ENCODE measurements at regions not wholly inside any gene's neighbourhood (a gene's known extent, or its start where the extent isn't known, plus 50 kb on each side); places are given as distances from the start of the nearest gene placed in this dataset.

DNA sequence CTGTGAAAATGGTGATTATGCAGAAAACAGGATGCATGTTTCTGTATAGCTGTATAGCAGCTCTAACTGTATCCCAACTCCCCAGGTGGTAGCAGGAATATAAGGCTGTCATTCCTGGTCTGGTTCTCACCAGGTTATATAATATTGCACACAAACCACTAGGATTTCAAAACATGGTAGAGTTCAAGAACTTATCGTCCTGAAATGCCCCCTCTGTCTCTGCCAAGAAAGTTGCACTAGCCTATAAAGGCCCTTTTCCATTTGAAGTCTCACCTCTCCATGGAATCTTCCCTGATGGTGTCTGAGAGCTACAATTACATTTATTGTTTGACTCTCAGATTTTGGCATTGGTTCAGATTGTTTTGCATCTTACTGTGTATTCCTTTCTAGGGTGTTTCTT is 184.9 kb upstream of the FAM78B start:
- intact Hi-C loops (cut with DNase I; ENCODE audit: low total_unique reads) = no loop called here
- H3K36me3 ChIP-seq = no peaks in the 10 kb centered on the region
- H3K4me3 ChIP-seq = no peak overlapping the region
- no peaks in the 10 kb centered on the region for H3K27me3 ChIP-seq (replicated peaks in 1 of 7)
- H3K27ac ChIP-seq = no peak overlapping the region
- TF ChIP-seq, protein P1, sequence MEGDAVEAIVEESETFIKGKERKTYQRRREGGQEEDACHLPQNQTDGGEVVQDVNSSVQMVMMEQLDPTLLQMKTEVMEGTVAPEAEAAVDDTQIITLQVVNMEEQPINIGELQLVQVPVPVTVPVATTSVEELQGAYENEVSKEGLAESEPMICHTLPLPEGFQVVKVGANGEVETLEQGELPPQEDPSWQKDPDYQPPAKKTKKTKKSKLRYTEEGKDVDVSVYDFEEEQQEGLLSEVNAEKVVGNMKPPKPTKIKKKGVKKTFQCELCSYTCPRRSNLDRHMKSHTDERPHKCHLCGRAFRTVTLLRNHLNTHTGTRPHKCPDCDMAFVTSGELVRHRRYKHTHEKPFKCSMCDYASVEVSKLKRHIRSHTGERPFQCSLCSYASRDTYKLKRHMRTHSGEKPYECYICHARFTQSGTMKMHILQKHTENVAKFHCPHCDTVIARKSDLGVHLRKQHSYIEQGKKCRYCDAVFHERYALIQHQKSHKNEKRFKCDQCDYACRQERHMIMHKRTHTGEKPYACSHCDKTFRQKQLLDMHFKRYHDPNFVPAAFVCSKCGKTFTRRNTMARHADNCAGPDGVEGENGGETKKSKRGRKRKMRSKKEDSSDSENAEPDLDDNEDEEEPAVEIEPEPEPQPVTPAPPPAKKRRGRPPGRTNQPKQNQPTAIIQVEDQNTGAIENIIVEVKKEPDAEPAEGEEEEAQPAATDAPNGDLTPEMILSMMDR (IDR thresholded peaks at IDR 0.05 in 8 of 11, conservative IDR thresholded peaks at IDR 0.05 in 3 of 11) = no peak
- TF ChIP-seq POLR2AphosphoS5 (IDR thresholded peaks at IDR 0.05) (no peak), POLR2A (IDR thresholded peaks at IDR 0.05) (no peak)
- no peak for DNase-seq
- no peaks in the 10 kb centered on the region for H3K4me1 ChIP-seq
- 61 to 77% (median 68%) methylated on average over 1 of the region's 1 CpG for WGBS, 5 donors
- peaks cover 0 to 14% (median 8%) of the 10 kb centered on the region in 8 donors for H3K9me3 ChIP-seq

DNA sequence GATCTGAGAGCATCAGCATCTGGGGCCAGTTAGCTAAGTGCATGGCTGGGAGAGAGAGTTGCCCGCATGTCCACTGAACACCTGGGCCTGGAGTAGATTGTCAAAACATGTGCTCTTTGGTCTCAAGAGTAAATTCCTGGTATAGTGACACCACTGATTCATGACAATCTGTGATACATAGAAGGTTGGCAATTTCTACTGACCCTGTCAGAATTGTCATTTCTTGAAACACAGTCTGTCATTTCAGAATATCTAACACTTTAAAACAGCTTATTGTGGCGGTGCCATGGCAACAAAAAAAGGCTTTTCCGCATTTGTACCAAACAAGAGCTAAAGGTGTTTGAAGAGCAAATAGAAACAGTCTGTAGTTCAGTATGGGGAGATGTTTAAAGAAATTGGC is 186.4 kb upstream of the FAM78B start:
- Histone ChIP-seq H3K27ac (no peak overlapping the region), H3K27me3 (replicated peaks in 1 of 7) (no peaks in the 10 kb centered on the region), H3K4me3 (no peak overlapping the region), H3K9me3 (no peaks in the 10 kb centered on the region), H3K36me3 (no peaks in the 10 kb centered on the region), H3K4me1 (no peaks in the 10 kb centered on the region)
- DNase-seq = no peak
- TF ChIP-seq, protein P1 (IDR thresholded peaks at IDR 0.05 in 8 of 11, conservative IDR thresholded peaks at IDR 0.05 in 3 of 11) = no peak
- TF ChIP-seq POLR2AphosphoS5 (IDR thresholded peaks at IDR 0.05) (no peak), POLR2A (IDR thresholded peaks at IDR 0.05) (no peak)
- whole genome bisulfite sequencing, 5 donors = 89 to 95% (median 92%) methylated on average over 3 of the region's 3 CpGs
- intact Hi-C loops (cut with DNase I; ENCODE audit: low total_unique reads) = no loop called here

DNA sequence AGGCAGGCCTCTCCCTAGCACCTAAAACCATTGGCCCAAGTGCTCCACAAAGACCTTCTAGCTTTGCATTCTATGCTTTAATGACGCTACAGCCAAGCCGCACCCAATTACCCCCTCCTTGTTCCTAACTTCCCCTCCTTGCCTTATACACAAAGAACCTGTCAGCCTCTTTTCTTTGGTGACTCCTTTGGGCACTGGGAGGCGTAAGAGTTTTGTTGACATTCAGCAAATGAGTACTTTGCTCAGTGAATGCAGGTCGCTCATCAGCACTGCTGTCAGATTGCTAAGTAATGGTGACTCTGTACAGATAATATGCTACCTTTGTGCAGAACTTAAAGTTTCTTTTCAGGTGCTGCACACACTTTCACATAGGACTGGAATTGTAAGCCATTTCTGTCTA is 187.6 kb upstream of the FAM78B start:
- Histone ChIP-seq H3K27me3 (replicated peaks in 1 of 7) (peaks cover 0 to under 1% (median 0%) of the 10 kb centered on the region in 7 donors), H3K4me1 (no peaks in the 10 kb centered on the region), H3K27ac (no peak overlapping the region), H3K36me3 (no peaks in the 10 kb centered on the region), H3K9me3 (no peaks in the 10 kb centered on the region), H3K4me3 (no peak overlapping the region)
- TF ChIP-seq, protein P1 (IDR thresholded peaks at IDR 0.05 in 8 of 11, conservative IDR thresholded peaks at IDR 0.05 in 3 of 11) = no peak
- no peak for TF ChIP-seq POLR2AphosphoS5 (IDR thresholded peaks at IDR 0.05)
- TF ChIP-seq POLR2A (IDR thresholded peaks at IDR 0.05) = no peak
- DNase-seq = no peak
- WGBS, 5 donors = 62 to 68% (median 66%) methylated on average over 4 of the region's 4 CpGs
- intact Hi-C loops (cut with DNase I; ENCODE audit: low total_unique reads) = no loop called here

DNA sequence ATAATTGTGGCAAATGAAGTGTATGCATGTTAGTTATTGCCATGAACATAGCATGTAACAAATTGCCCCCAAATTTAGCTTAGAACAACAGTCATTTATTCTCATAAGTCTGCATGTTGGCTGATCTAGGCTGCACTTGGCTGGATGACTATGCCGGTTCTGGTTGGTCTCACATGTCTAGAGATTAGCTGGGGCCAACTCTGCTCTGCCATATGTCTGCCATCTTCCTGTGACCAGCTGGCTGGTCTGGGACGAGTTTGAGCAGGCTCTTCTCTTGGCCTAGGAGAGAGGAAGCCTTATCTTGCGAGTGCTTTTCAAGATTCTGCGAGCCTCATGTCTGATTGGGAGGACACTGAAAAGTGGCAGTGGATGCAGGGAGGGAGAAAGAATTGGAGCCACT is 198.3 kb upstream of the FAM78B start:
- Histone ChIP-seq H3K4me1 (no peaks in the 10 kb centered on the region), H3K36me3 (no peaks in the 10 kb centered on the region), H3K9me3 (no peaks in the 10 kb centered on the region), H3K27me3 (replicated peaks in 1 of 7) (no peaks in the 10 kb centered on the region), H3K27ac (no peak overlapping the region), H3K4me3 (no peak overlapping the region)
- TF ChIP-seq, protein P1 (IDR thresholded peaks at IDR 0.05 in 8 of 11, conservative IDR thresholded peaks at IDR 0.05 in 3 of 11) = no peak
- TF ChIP-seq POLR2AphosphoS5 (IDR thresholded peaks at IDR 0.05) = no peak
- TF ChIP-seq POLR2A (IDR thresholded peaks at IDR 0.05) = no peak
- no peak for DNase-seq
- WGBS, 5 donors = 76 to 88% (median 84%) methylated on average over 4 of the region's 4 CpGs
- intact Hi-C loops (cut with DNase I; ENCODE audit: low total_unique reads) = no loop called here
